ENCODE measurements at regions not wholly inside any gene's neighbourhood (a gene's known extent, or its start where the extent isn't known, plus 50 kb on each side); places are given as distances from the start of the nearest gene placed in this dataset.

GRCh38 chr5:167205881-167206280, 1085.6 kb upstream of the WWC1 start:
- DNase-seq (ENCODE audit: low read depth), result no peak
- TF ChIP-seq POLR2A (IDR thresholded peaks at IDR 0.05; ENCODE audit: extremely low read depth, insufficient read length), result no peak
- no peak overlapping the region for H3K4me3 ChIP-seq (ENCODE audit: low read depth, low read length)

- DNase-seq (ENCODE audit: low read depth), result no peak
- TF ChIP-seq MAX (IDR thresholded peaks at IDR 0.05; ENCODE audit: low read depth, low read length), result no peak
- no peak for TF ChIP-seq CTCF (IDR thresholded peaks at IDR 0.05; ENCODE audit: low read depth, low read length)
- no peak for TF ChIP-seq POLR2A (IDR thresholded peaks at IDR 0.05; ENCODE audit: extremely low read depth, insufficient read length)
- TF ChIP-seq MYC (IDR thresholded peaks at IDR 0.05; ENCODE audit: low read depth, low read length), result no peak
- H3K4me3 ChIP-seq (ENCODE audit: low read depth, low read length), result no peak overlapping the region
Measured at GRCh38 chr5:167207081-167207480, 1084.4 kb upstream of the WWC1 start.

GRCh38 chr5:167208911-167209310, 1082.5 kb upstream of the WWC1 start:
- DNase-seq (ENCODE audit: low read depth), result no peak
- TF ChIP-seq POLR2A (IDR thresholded peaks at IDR 0.05; ENCODE audit: extremely low read depth, insufficient read length), result no peak
- no peak for TF ChIP-seq MYC (IDR thresholded peaks at IDR 0.05; ENCODE audit: low read depth, low read length)
- TF ChIP-seq MAX (IDR thresholded peaks at IDR 0.05; ENCODE audit: low read depth, low read length), result no peak
- TF ChIP-seq CTCF (IDR thresholded peaks at IDR 0.05; ENCODE audit: low read depth, low read length), result no peak
- H3K4me3 ChIP-seq (ENCODE audit: low read depth, low read length), result no peak overlapping the region

GRCh38 chr5:167217097-167217743, 1074.2 kb upstream of the WWC1 start:
- no peak for DNase-seq (ENCODE audit: low read depth)
- TF ChIP-seq CTCF (IDR thresholded peaks at IDR 0.05; ENCODE audit: low read depth, low read length) (no peak), POLR2A (IDR thresholded peaks at IDR 0.05; ENCODE audit: extremely low read depth, insufficient read length) (no peak), MAX (IDR thresholded peaks at IDR 0.05; ENCODE audit: low read depth, low read length) (no peak), MYC (IDR thresholded peaks at IDR 0.05; ENCODE audit: low read depth, low read length) (no peak)
- H3K4me3 ChIP-seq (ENCODE audit: low read depth, low read length), result no peak overlapping the region

GRCh38 chr5:167219298-167219697, 1072.1 kb upstream of the WWC1 start:
- no peak overlapping the region for H3K4me3 ChIP-seq (ENCODE audit: low read depth, low read length)
- no peak for TF ChIP-seq MYC (IDR thresholded peaks at IDR 0.05; ENCODE audit: low read depth, low read length)
- no peak for TF ChIP-seq POLR2A (IDR thresholded peaks at IDR 0.05; ENCODE audit: extremely low read depth, insufficient read length)
- no peak for TF ChIP-seq MAX (IDR thresholded peaks at IDR 0.05; ENCODE audit: low read depth, low read length)
- TF ChIP-seq CTCF (IDR thresholded peaks at IDR 0.05; ENCODE audit: low read depth, low read length), result no peak
- DNase-seq (ENCODE audit: low read depth), result no peak

GRCh38 chr5:167226386-167226785, 1065.1 kb upstream of the WWC1 start:
- TF ChIP-seq POLR2A (IDR thresholded peaks at IDR 0.05; ENCODE audit: extremely low read depth, insufficient read length) (no peak), MAX (IDR thresholded peaks at IDR 0.05; ENCODE audit: low read depth, low read length) (no peak), MYC (IDR thresholded peaks at IDR 0.05; ENCODE audit: low read depth, low read length) (no peak), CTCF (IDR thresholded peaks at IDR 0.05; ENCODE audit: low read depth, low read length) (no peak)
- H3K4me3 ChIP-seq (ENCODE audit: low read depth, low read length), result no peak overlapping the region
- no peak for DNase-seq (ENCODE audit: low read depth)

All from NB4 (cell line).